Neural cell (in vitro differentiated cells): ENCODE measurements at regions not wholly inside any gene's neighbourhood (a gene's known extent, or its start where the extent isn't known, plus 50 kb on each side); places are given as distances from the start of the nearest gene placed in this dataset.

Experiments used
- H2AFZ ChIP-seq: fragments of 200-600, 300-800 bp; sonication (generic), shearing (Covaris generic); 2 replicates; pipeline ENCODE4 v1.6.0; 2014; ENCODE audit warnings: low read depth, mild to moderate bottlenecking, antibody characterized with exemption, low read length, moderate library complexity
- H3F3A ChIP-seq: fragments of 200-600 bp; shearing (Covaris generic); 2 replicates; pipeline ENCODE4 v1.6.1; 2016; ENCODE audit warnings: mild to moderate bottlenecking, moderate library complexity, mixed read lengths, antibody characterized with exemption, low read length; ENCODE audit not compliant: insufficient read depth, poor library complexity, severe bottlenecking
- H3K27ac ChIP-seq: fragments of 200-600, 300-800 bp; sonication (generic), shearing (Covaris generic); 2 replicates; pipeline ENCODE4 v1.5.1; 2014; ENCODE audit warnings: mild to moderate bottlenecking, low read length, moderate library complexity
- H3K27me3 ChIP-seq: fragments of 300-800, 200-600 bp; sonication (generic), shearing (Covaris generic); 2 replicates; pipeline ENCODE4 v1.6.0; 2014; ENCODE audit warnings: mild to moderate bottlenecking, low read depth, low read length, moderate library complexity; ENCODE audit not compliant: insufficient read depth
- H3K36me3 ChIP-seq: fragments of 300-800, 200-600 bp; sonication (generic), shearing (Covaris generic); 2 replicates; pipeline ENCODE4 v1.5.1; 2014; ENCODE audit warnings: mild to moderate bottlenecking, antibody characterized with exemption, low read length, moderate library complexity; ENCODE audit not compliant: insufficient read depth
- H3K4me2 ChIP-seq: fragments of 300-800, 200-600 bp; sonication (generic), shearing (Covaris generic); 2 replicates; pipeline ENCODE4 v1.6.0; 2014; ENCODE audit warnings: mild to moderate bottlenecking, low read length
- H3K4me3 ChIP-seq: fragments of 300-800, 200-600 bp; sonication (generic), shearing (Covaris generic); 2 replicates; pipeline ENCODE4 v1.5.1; 2014; ENCODE audit warnings: mild to moderate bottlenecking, low read length, moderate library complexity
- H3K79me2 ChIP-seq: fragments of 200-600 bp; shearing (Covaris generic); replicated peaks from 2 replicates; pipeline ENCODE4 v1.6.0; 2014; ENCODE audit warnings: mild to moderate bottlenecking, low read length, moderate library complexity; ENCODE audit not compliant: insufficient read depth
- H3K9ac ChIP-seq: fragments of 300-800, 200-600 bp; sonication (generic), shearing (Covaris generic); 2 replicates; pipeline ENCODE4 v1.6.1; 2016; ENCODE audit warnings: mild to moderate bottlenecking, low read length, mixed read lengths
- H3K9me2 ChIP-seq: fragments of 200-600 bp; shearing (Covaris generic); 2 replicates; pipeline ENCODE4 v1.6.1; 2016; ENCODE audit warnings: mild to moderate bottlenecking, low read length, mixed read lengths; ENCODE audit not compliant: insufficient read depth
- H3K9me3 ChIP-seq: fragments of 200-600, 300-800 bp; sonication (generic), shearing (Covaris generic); 2 replicates; pipeline ENCODE4 v1.6.1; 2016; ENCODE audit warnings: mild to moderate bottlenecking, mixed run types, low read length, moderate library complexity, mixed read lengths
- H4K20me1 ChIP-seq: fragments of 200-600 bp; shearing (Covaris generic); 2 replicates; pipeline ENCODE4 v1.6.1; 2016; ENCODE audit warnings: mild to moderate bottlenecking, mixed run types; ENCODE audit not compliant: insufficient read depth
- EP300 ChIP-seq: fragments of 450-650 bp; conservative IDR thresholded peaks from 2 replicates; pipeline ENCODE4 v1.6.1; 2014; ENCODE audit warnings: antibody characterized with exemption, mild to moderate bottlenecking, moderate library complexity; ENCODE audit not compliant: poor library complexity, severe bottlenecking
- EZH2 ChIP-seq: fragments of 200-600, 300-800 bp; shearing (Covaris generic), sonication (generic); IDR thresholded peaks from 2 replicates; pipeline ENCODE4 v1.6.1; 2014; ENCODE audit warnings: antibody characterized with exemption, low read length, borderline replicate concordance, mild to moderate bottlenecking; ENCODE audit not compliant: insufficient read depth, poor library complexity, severe bottlenecking
- MXI1 ChIP-seq: fragments of 450-650 bp; conservative IDR thresholded peaks from 2 replicates; pipeline ENCODE4 v1.6.1; 2014; ENCODE audit warnings: antibody characterized with exemption, mild to moderate bottlenecking; ENCODE audit not compliant: poor library complexity, severe bottlenecking
- RAD21 ChIP-seq: fragments of 450-650 bp; conservative IDR thresholded peaks from 2 replicates; pipeline ENCODE4 v1.6.1; 2014; ENCODE audit warnings: antibody characterized with exemption, mild to moderate bottlenecking, moderate library complexity
- SMC3 ChIP-seq: fragments of 450-650 bp; conservative IDR thresholded peaks from 2 replicates; pipeline ENCODE4 v1.6.1; 2014; ENCODE audit warnings: antibody characterized with exemption, mild to moderate bottlenecking, moderate library complexity; ENCODE audit not compliant: poor library complexity
- TAF1 ChIP-seq: IDR thresholded peaks from 2 replicates; pipeline ENCODE4 v1.6.1; 2012; ENCODE audit warnings: low read depth
- TF ChIP-seq, protein P1 (sequence below): IDR thresholded peaks from 2 replicates; pipeline ENCODE4 v1.6.1; 2012; ENCODE audit warnings: borderline replicate concordance
- TF ChIP-seq, protein P2 (sequence below): fragments of 450-650 bp; IDR thresholded peaks from 2 replicates; pipeline ENCODE4 v1.5.1; 2014; ENCODE audit warnings: antibody characterized with exemption, mild to moderate bottlenecking, moderate library complexity; ENCODE audit not compliant: poor library complexity, severe bottlenecking

DNA sequence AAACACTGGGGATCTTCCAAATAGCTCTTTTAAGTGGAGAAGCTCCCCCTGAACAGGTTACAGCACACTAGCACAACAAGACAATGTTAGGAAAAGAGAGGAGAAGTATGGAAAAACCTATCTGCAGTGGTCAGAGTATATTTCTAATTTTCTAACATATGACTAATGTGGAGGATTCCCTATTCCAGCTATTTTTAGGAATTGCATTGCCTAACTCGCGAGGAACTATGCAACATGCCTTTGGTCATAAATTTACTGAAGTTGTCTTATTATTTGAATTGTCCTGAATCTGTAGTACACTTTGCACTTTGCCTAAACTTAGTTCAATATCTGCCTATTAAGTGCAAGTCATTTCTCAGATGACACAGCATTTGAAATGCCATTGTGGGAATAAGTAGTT is 381.4 kb downstream of the CCDC85A start:
- Histone ChIP-seq H3K4me2 (no peak overlapping the region), H3K79me2 (no peaks in the 10 kb centered on the region), H3K9ac (no peak overlapping the region), H4K20me1 (no peaks in the 10 kb centered on the region), H3K9me3 (no peaks in the 10 kb centered on the region), H3K27ac (no peak overlapping the region), H3K27me3 (no peaks in the 10 kb centered on the region), H3K36me3 (no peaks in the 10 kb centered on the region), H2AFZ (no peak overlapping the region), H3K9me2 (no peaks in the 10 kb centered on the region), H3F3A (no peaks in the 10 kb centered on the region), H3K4me3 (no peak overlapping the region)
- TF ChIP-seq, protein P1, sequence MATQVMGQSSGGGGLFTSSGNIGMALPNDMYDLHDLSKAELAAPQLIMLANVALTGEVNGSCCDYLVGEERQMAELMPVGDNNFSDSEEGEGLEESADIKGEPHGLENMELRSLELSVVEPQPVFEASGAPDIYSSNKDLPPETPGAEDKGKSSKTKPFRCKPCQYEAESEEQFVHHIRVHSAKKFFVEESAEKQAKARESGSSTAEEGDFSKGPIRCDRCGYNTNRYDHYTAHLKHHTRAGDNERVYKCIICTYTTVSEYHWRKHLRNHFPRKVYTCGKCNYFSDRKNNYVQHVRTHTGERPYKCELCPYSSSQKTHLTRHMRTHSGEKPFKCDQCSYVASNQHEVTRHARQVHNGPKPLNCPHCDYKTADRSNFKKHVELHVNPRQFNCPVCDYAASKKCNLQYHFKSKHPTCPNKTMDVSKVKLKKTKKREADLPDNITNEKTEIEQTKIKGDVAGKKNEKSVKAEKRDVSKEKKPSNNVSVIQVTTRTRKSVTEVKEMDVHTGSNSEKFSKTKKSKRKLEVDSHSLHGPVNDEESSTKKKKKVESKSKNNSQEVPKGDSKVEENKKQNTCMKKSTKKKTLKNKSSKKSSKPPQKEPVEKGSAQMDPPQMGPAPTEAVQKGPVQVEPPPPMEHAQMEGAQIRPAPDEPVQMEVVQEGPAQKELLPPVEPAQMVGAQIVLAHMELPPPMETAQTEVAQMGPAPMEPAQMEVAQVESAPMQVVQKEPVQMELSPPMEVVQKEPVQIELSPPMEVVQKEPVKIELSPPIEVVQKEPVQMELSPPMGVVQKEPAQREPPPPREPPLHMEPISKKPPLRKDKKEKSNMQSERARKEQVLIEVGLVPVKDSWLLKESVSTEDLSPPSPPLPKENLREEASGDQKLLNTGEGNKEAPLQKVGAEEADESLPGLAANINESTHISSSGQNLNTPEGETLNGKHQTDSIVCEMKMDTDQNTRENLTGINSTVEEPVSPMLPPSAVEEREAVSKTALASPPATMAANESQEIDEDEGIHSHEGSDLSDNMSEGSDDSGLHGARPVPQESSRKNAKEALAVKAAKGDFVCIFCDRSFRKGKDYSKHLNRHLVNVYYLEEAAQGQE = peak; percentile 6
- TF ChIP-seq EP300 = no peak
- TF ChIP-seq MXI1 = no peak
- TF ChIP-seq, protein P2, sequence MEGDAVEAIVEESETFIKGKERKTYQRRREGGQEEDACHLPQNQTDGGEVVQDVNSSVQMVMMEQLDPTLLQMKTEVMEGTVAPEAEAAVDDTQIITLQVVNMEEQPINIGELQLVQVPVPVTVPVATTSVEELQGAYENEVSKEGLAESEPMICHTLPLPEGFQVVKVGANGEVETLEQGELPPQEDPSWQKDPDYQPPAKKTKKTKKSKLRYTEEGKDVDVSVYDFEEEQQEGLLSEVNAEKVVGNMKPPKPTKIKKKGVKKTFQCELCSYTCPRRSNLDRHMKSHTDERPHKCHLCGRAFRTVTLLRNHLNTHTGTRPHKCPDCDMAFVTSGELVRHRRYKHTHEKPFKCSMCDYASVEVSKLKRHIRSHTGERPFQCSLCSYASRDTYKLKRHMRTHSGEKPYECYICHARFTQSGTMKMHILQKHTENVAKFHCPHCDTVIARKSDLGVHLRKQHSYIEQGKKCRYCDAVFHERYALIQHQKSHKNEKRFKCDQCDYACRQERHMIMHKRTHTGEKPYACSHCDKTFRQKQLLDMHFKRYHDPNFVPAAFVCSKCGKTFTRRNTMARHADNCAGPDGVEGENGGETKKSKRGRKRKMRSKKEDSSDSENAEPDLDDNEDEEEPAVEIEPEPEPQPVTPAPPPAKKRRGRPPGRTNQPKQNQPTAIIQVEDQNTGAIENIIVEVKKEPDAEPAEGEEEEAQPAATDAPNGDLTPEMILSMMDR = no peak

DNA sequence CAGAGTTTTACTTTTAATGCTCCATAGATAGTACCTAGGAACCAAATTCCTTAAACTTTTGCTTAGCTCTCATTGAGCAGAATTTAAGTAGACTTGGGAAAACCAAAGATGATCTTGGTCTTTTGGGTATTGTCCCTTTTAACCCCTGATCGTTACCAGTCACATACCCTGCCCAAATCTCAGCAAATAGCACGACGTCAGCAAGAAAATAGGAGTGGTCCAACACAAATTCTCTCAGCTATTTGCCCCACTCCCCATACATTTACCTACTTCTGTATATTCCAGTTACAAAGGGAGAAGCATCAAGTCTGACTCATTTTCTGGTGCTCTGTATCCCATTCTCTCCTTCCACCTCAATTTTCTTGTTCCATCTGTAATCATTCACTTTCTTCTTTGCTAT is 387.3 kb downstream of the CCDC85A start:
- TF ChIP-seq, protein P2 = no peak
- no peak for TF ChIP-seq MXI1
- no peaks in the 10 kb centered on the region for H3K36me3 ChIP-seq
- H3K9ac ChIP-seq = no peak overlapping the region
- no peaks in the 10 kb centered on the region for H3F3A ChIP-seq
- H3K9me2 ChIP-seq = no peaks in the 10 kb centered on the region
- no peak overlapping the region for H2AFZ ChIP-seq
- H3K9me3 ChIP-seq = peaks cover 2% of the 10 kb centered on the region
- H4K20me1 ChIP-seq = no peaks in the 10 kb centered on the region
- no peak overlapping the region for H3K4me2 ChIP-seq
- no peaks in the 10 kb centered on the region for H3K79me2 ChIP-seq
- no peaks in the 10 kb centered on the region for H3K27me3 ChIP-seq
- H3K27ac ChIP-seq = no peak overlapping the region
- H3K4me3 ChIP-seq = no peak overlapping the region

DNA sequence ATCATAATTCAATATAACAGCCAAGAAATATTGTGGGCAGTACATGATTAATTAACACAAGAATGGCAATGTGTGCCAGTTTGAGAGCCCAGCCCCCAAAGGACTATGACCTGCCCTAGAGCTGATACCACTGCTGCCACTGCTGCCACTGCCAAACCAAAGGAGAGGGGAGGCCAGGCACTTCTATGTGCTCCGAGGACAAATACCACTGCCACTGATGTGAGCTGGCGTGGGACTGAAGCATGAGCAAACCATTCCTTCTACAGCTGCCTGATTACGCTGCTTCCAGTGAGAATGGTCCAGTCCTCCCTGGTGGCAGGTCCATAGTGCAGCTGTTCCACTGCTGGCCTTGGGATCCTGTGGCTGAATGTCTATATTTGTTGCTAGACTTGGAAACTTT is 392.2 kb downstream of the CCDC85A start:
- no peak overlapping the region for H3K27ac ChIP-seq
- TF ChIP-seq RAD21 (no peak), MXI1 (no peak), SMC3 (no peak), EZH2 (no peak), EP300 (no peak), TAF1 (no peak)
- TF ChIP-seq, protein P1 = no peak
- TF ChIP-seq, protein P2 = no peak

More for the DNA sequence above, 392.2 kb downstream of the CCDC85A start:
- H3K27me3 ChIP-seq = no peaks in the 10 kb centered on the region
- H2AFZ ChIP-seq = no peak overlapping the region
- peaks cover 3% of the 10 kb centered on the region for H3K9me3 ChIP-seq
- H3K9me2 ChIP-seq = no peaks in the 10 kb centered on the region
- H3K4me2 ChIP-seq = no peak overlapping the region
- no peaks in the 10 kb centered on the region for H3F3A ChIP-seq
- no peaks in the 10 kb centered on the region for H3K79me2 ChIP-seq
- no peak overlapping the region for H3K4me3 ChIP-seq
- no peak overlapping the region for H3K9ac ChIP-seq
- H3K36me3 ChIP-seq = no peaks in the 10 kb centered on the region
- no peaks in the 10 kb centered on the region for H4K20me1 ChIP-seq
